ENCODE measurements at regions not wholly inside any gene's neighbourhood (a gene's known extent, or its start where the extent isn't known, plus 50 kb on each side); places are given as distances from the start of the nearest gene placed in this dataset.

- TF ChIP-seq CBFB (CRISPR knock-in tag; IDR thresholded peaks at IDR 0.05; ENCODE audit: low read depth) (no peak), SMAD4 (CRISPR knock-in tag; IDR thresholded peaks at IDR 0.05) (no peak), SOX15 (CRISPR knock-in tag; IDR thresholded peaks at IDR 0.05) (no peak), CTCF (IDR thresholded peaks at IDR 0.05) (no peak), CREB1 (CRISPR knock-in tag; IDR thresholded peaks at IDR 0.05) (no peak), ZNF317 (CRISPR knock-in tag; IDR thresholded peaks at IDR 0.05; ENCODE audit: borderline replicate concordance, low read depth) (no peak)
Observed at GRCh38 chrX:79933938-79934337, 80.6 kb upstream of the TBX22 start.

All from WTC11 (cell line).